HEK293 (cell line): ENCODE measurements at regions not wholly inside any gene's neighbourhood (a gene's known extent, or its start where the extent isn't known, plus 50 kb on each side); places are given as distances from the start of the nearest gene placed in this dataset.

Experiments
- FEZF1 ChIP-seq: fragments of 450-650 bp; formaldehyde crosslinking; IDR thresholded peaks from 2 replicates; pipeline ENCODE4 v1.5.1; 2016; ENCODE audit warnings: missing biosample characterization, missing genetic modification characterization
- TRIM28 ChIP-seq: IDR thresholded peaks from 2 replicates; pipeline ENCODE4 v1.6.1; 2011; ENCODE audit warnings: low read length, control low read depth, borderline replicate concordance
- ZNF274 ChIP-seq, 2 experiments: fragments of 200-500 bp in 1 of 2; fragments of 450-650 bp in 1 of 2; sonication (Bioruptor generic) in 1 of 2; formaldehyde crosslinking in 1 of 2; IDR thresholded peaks; 2 replicates each; pipeline versions ENCODE4 v1.5.1 to v1.6.1; 2014 to 2016; ENCODE audit warnings: borderline replicate concordance in 1 of 2, inconsistent platforms in 1 of 2, low read length in 1 of 2, missing biosample characterization in 1 of 2, missing genetic modification characterization in 1 of 2
- ZNF324 ChIP-seq: fragments of 450-650 bp; formaldehyde crosslinking; IDR thresholded peaks from 2 replicates; pipeline ENCODE4 v1.5.1; 2016; ENCODE audit warnings: missing biosample characterization, missing genetic modification characterization
- ZNF664 ChIP-seq: fragments of 450-650 bp; formaldehyde crosslinking; IDR thresholded peaks from 2 replicates; pipeline ENCODE4 v1.5.1; 2016; ENCODE audit warnings: missing biosample characterization, missing genetic modification characterization
- ZNF768 ChIP-seq: fragments of 450-650 bp; formaldehyde crosslinking; IDR thresholded peaks from 2 replicates; pipeline ENCODE4 v1.5.1; 2018; ENCODE audit warnings: missing biosample characterization, mild to moderate bottlenecking, missing genetic modification characterization
- ZNF776 ChIP-seq: fragments of 450-650 bp; formaldehyde crosslinking; IDR thresholded peaks from 2 replicates; pipeline ENCODE4 v1.5.0; 2017; ENCODE audit warnings: missing biosample characterization, missing genetic modification characterization, borderline replicate concordance
- TF ChIP-seq, protein P1 (sequence below): fragments of 450-650 bp; formaldehyde crosslinking; IDR thresholded peaks from 2 replicates; pipeline ENCODE4 v1.5.1; 2016; ENCODE audit warnings: missing biosample characterization, missing genetic modification characterization
- TF ChIP-seq, protein P2 (sequence below): fragments of 450-650 bp; formaldehyde crosslinking; conservative IDR thresholded peaks from 2 replicates; pipeline ENCODE4 v1.5.1; 2016; ENCODE audit warnings: low read depth, missing biosample characterization, missing genetic modification characterization

DNA sequence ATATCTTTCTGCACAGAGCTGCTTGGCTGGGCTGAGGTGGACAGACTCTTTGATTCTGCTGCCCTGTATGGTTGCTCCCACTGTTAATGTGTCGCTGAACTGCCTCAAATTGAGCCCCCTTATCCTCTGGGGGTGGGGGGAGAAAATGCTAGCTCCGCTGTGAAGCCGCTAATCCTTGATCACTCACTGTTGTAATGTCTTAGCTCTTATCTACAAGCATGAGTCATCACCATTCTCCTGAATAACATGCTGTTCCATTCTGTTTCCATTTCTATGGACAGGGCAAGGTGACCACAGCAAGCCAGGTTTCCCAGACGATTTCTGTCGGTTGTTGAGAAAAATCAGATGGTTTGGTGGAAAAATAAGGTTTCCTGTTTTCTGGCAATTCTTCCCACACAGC, 218.4 kb upstream of the GGTLC1 start:
- TF ChIP-seq ZNF324 (tag by site-specific recombination) = no peak
- TF ChIP-seq, protein P1, sequence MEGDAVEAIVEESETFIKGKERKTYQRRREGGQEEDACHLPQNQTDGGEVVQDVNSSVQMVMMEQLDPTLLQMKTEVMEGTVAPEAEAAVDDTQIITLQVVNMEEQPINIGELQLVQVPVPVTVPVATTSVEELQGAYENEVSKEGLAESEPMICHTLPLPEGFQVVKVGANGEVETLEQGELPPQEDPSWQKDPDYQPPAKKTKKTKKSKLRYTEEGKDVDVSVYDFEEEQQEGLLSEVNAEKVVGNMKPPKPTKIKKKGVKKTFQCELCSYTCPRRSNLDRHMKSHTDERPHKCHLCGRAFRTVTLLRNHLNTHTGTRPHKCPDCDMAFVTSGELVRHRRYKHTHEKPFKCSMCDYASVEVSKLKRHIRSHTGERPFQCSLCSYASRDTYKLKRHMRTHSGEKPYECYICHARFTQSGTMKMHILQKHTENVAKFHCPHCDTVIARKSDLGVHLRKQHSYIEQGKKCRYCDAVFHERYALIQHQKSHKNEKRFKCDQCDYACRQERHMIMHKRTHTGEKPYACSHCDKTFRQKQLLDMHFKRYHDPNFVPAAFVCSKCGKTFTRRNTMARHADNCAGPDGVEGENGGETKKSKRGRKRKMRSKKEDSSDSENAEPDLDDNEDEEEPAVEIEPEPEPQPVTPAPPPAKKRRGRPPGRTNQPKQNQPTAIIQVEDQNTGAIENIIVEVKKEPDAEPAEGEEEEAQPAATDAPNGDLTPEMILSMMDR (tag by site-specific recombination) = no peak
- TF ChIP-seq ZNF776 (tag by site-specific recombination) = no peak
- 0 out of 2 replicates have a peak, but pooled peaks have one; percentile 30 for TF ChIP-seq TRIM28
- no peak for TF ChIP-seq ZNF274 (IDR thresholded peaks at IDR 0.05; ENCODE audit: low read length)
- TF ChIP-seq ZNF274 (tag by site-specific recombination; IDR thresholded peaks at IDR 0.05; ENCODE audit: borderline replicate concordance) = no peak
- no peak for TF ChIP-seq ZNF768 (tag by site-specific recombination)
- TF ChIP-seq FEZF1 (tag by site-specific recombination) = no peak
- TF ChIP-seq, protein P2, sequence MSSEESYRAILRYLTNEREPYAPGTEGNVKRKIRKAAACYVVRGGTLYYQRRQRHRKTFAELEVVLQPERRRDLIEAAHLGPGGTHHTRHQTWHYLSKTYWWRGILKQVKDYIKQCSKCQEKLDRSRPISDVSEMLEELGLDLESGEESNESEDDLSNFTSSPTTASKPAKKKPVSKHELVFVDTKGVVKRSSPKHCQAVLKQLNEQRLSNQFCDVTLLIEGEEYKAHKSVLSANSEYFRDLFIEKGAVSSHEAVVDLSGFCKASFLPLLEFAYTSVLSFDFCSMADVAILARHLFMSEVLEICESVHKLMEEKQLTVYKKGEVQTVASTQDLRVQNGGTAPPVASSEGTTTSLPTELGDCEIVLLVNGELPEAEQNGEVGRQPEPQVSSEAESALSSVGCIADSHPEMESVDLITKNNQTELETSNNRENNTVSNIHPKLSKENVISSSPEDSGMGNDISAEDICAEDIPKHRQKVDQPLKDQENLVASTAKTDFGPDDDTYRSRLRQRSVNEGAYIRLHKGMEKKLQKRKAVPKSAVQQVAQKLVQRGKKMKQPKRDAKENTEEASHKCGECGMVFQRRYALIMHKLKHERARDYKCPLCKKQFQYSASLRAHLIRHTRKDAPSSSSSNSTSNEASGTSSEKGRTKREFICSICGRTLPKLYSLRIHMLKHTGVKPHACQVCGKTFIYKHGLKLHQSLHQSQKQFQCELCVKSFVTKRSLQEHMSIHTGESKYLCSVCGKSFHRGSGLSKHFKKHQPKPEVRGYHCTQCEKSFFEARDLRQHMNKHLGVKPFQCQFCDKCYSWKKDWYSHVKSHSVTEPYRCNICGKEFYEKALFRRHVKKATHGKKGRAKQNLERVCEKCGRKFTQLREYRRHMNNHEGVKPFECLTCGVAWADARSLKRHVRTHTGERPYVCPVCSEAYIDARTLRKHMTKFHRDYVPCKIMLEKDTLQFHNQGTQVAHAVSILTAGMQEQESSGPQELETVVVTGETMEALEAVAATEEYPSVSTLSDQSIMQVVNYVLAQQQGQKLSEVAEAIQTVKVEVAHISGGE (tag by site-specific recombination) = no peak
- TF ChIP-seq ZNF664 = no peak
